Ovary (tissue), 3 donors: ENCODE measurements at regions not wholly inside any gene's neighbourhood (a gene's known extent, or its start where the extent isn't known, plus 50 kb on each side); places are given as distances from the start of the nearest gene placed in this dataset.

Source experiments
- CTCF ChIP-seq, 3 donors: fragments of 450-650 bp in 2 of 3; fragments of 200-600 bp in 1 of 3; IDR thresholded peaks; one replicate each; pipeline versions ENCODE4 v1.5.1 to v1.8.0; 2016 to 2022; ENCODE audit warnings: antibody characterized with exemption in 3 of 3, mild to moderate bottlenecking in 1 of 3
- EP300 ChIP-seq: sonication (generic); formaldehyde crosslinking; IDR thresholded peaks from one replicate; pipeline ENCODE4 v1.6.1; 2017; ENCODE audit warnings: antibody characterized with exemption
- donor health status: DM: no; HTN: no; CAD: no.

- TF ChIP-seq EP300 (no peak), CTCF (IDR thresholded peaks at IDR 0.05) (no peak)
Measured at GRCh38 chr10:57664815-57665214, 602.9 kb downstream of the IPMK start.
